Right ventricle myocardium superior (tissue), 1 donor: ENCODE measurements at regions not wholly inside any gene's neighbourhood (a gene's known extent, or its start where the extent isn't known, plus 50 kb on each side); places are given as distances from the start of the nearest gene placed in this dataset.

ENCODE experiments used
- ATAC-seq: fragments of 200-7000 bp; cut with Tn5 transposase; one replicate; pipeline ENCODE4 v1.9.1; 2020; ENCODE audit warnings: mild to moderate bottlenecking; ENCODE audit not compliant: poor library complexity
- DNase-seq: peaks from one replicate; pipeline ENCODE4 v3.0.0-alpha.2; 2020
- intact Hi-C: fragments of 100-400 bp; cut with DNase I; formaldehyde crosslinking; loops from one replicate; pipeline ENCODE4 v1.11.2; 2022
- donor health status: DM: no; HTN: yes; CAD: no; lungs with severe emphysema.

- intact Hi-C loops: no loop called here
- DNase-seq (no peak), ATAC-seq (no peak)
These were observed 145.8 kb downstream of the EMX2 start for GRCh38 chr10:117688358-117688757.

GRCh38 chr10:117689566-117689965 lies 147.0 kb downstream of the EMX2 start:
- DNase-seq (no peak), ATAC-seq (no peak)
- intact Hi-C loops: no loop called here

GRCh38 chr10:117690359-117690758 lies 147.8 kb downstream of the EMX2 start:
- ATAC-seq (no peak), DNase-seq (no peak)
- intact Hi-C loops: no loop called here

- intact Hi-C loops: no loop called here
- no peak for ATAC-seq
- no peak for DNase-seq
These were observed 151.6 kb downstream of the EMX2 start for GRCh38 chr10:117694190-117694589.

- no peak for ATAC-seq
- intact Hi-C loops: no loop called here
- DNase-seq: no peak
These were observed 154.9 kb downstream of the EMX2 start for GRCh38 chr10:117697402-117697801.

GRCh38 chr10:117698809-117699208 lies 156.3 kb downstream of the EMX2 start:
- DNase-seq (no peak), ATAC-seq (no peak)
- intact Hi-C loops: no loop called here

- intact Hi-C loops: no loop called here
- ATAC-seq (no peak), DNase-seq (no peak)
These were observed 157.0 kb downstream of the EMX2 start for GRCh38 chr10:117699436-117700075.

GRCh38 chr10:117710181-117710798 lies 167.7 kb downstream of the EMX2 start:
- intact Hi-C loops: no loop called here
- DNase-seq (no peak), ATAC-seq (no peak)

- DNase-seq: no peak
- intact Hi-C loops: no loop called here
- no peak for ATAC-seq
These were observed 174.3 kb downstream of the EMX2 start for GRCh38 chr10:117716889-117717288.

- ATAC-seq (no peak), DNase-seq (no peak)
- intact Hi-C loops: no loop called here
These were observed 176.7 kb downstream of the EMX2 start for GRCh38 chr10:117718986-117719920.

- ATAC-seq (no peak), DNase-seq (no peak)
- intact Hi-C loops: no loop called here
These were observed 178.6 kb downstream of the EMX2 start for GRCh38 chr10:117720931-117721835.

GRCh38 chr10:117721873-117722272 lies 179.3 kb downstream of the EMX2 start:
- no peak for ATAC-seq
- no peak for DNase-seq
- intact Hi-C loops: no loop called here

- ATAC-seq: no peak
- intact Hi-C loops: no loop called here
- no peak for DNase-seq
These were observed 180.8 kb downstream of the EMX2 start for GRCh38 chr10:117723343-117723742.

- ATAC-seq (no peak), DNase-seq (no peak)
- intact Hi-C loops: no loop called here
These were observed 183.4 kb downstream of the EMX2 start for GRCh38 chr10:117725993-117726392.

- DNase-seq (no peak), ATAC-seq (no peak)
- intact Hi-C loops: no loop called here
These were observed 184.2 kb downstream of the EMX2 start for GRCh38 chr10:117726596-117727295.

GRCh38 chr10:117727421-117727820 lies 184.9 kb downstream of the EMX2 start:
- ATAC-seq: no peak
- intact Hi-C loops: no loop called here
- no peak for DNase-seq

GRCh38 chr10:117728087-117728486 lies 185.5 kb downstream of the EMX2 start:
- intact Hi-C loops: no loop called here
- no peak for DNase-seq
- ATAC-seq: no peak

- ATAC-seq: no peak
- intact Hi-C loops: no loop called here
- DNase-seq: no peak
These were observed 186.6 kb downstream of the EMX2 start for GRCh38 chr10:117729156-117729555.
